ENCODE measurements at regions not wholly inside any gene's neighbourhood (a gene's known extent, or its start where the extent isn't known, plus 50 kb on each side); places are given as distances from the start of the nearest gene placed in this dataset.

DNA sequence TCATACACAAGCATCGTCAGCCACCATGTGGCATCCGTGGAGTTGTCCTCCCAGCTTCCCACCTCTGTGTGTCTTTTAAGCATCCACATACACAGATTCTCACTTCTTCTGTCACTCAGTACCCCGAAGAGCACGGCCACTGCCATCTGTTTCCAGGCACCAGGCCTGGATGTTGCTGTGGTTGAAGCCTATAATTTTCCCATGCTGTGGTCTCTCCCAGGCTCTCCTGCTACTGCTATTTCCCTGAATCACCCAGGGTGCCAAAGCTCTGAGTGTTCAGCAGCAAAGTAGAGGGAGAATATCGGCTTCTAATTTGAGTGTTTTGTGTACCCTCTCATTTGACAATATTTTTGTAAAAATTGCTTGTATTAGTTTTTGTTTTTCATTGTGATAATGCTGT is 265.7 kb downstream of the DIPK2A start:
- TF ChIP-seq CTCF (conservative IDR thresholded peaks at IDR 0.05) = no peak
- DNase-seq = no peak
- Histone ChIP-seq H3K9me3 (ENCODE audit: control insufficient read depth, low read length) (no peaks in the 10 kb centered on the region), H3K4me3 (ENCODE audit: low read length) (no peak overlapping the region), H3K36me3 (ENCODE audit: control insufficient read depth, insufficient read depth, low read length) (no peaks in the 10 kb centered on the region), H3K27ac (ENCODE audit: low read depth, low read length) (no peak overlapping the region), H3K4me1 (ENCODE audit: control insufficient read depth, insufficient read depth, low read length) (no peaks in the 10 kb centered on the region), H3K27me3 (ENCODE audit: control insufficient read depth, insufficient read depth, low read length, poor library complexity, severe bottlenecking) (no peaks in the 10 kb centered on the region), H3K9ac (ENCODE audit: extremely low read depth, low read length, poor library complexity, severe bottlenecking) (no peak overlapping the region)
- no peak overlapping the region for H3K4me3 Mint-ChIP-seq
- no peak overlapping the region for H3K27ac Mint-ChIP-seq
- 88 to 92% methylated on average over 2 to 5 of the region's 5 CpGs for WGBS, 2 experiments (ENCODE audit: insufficient coverage in 1 of 2, insufficient read length in 1 of 2)
- no peaks in the 10 kb centered on the region for H3K36me3 Mint-ChIP-seq (ENCODE audit: low read depth)
- H3K27me3 Mint-ChIP-seq (ENCODE audit: insufficient read depth) = no peaks in the 10 kb centered on the region
- H3K4me1 Mint-ChIP-seq = no peaks in the 10 kb centered on the region
- H3K9me3 Mint-ChIP-seq = no peaks in the 10 kb centered on the region

- Mint-ChIP-seq H3K27me3 (ENCODE audit: insufficient read depth) (no peaks in the 10 kb centered on the region), H3K36me3 (ENCODE audit: low read depth) (no peaks in the 10 kb centered on the region), H3K9me3 (no peaks in the 10 kb centered on the region), H3K27ac (no peak overlapping the region), H3K4me1 (no peaks in the 10 kb centered on the region), H3K4me3 (no peak overlapping the region)
- 81 to 85% methylated on average over 3 to 4 of the region's 4 CpGs for WGBS, 2 experiments (ENCODE audit: insufficient coverage in 1 of 2, insufficient read length in 1 of 2)
- H3K4me1 ChIP-seq (ENCODE audit: control insufficient read depth, insufficient read depth, low read length) = no peaks in the 10 kb centered on the region
- no peaks in the 10 kb centered on the region for H3K27me3 ChIP-seq (ENCODE audit: control insufficient read depth, insufficient read depth, low read length, poor library complexity, severe bottlenecking)
- H3K36me3 ChIP-seq (ENCODE audit: control insufficient read depth, insufficient read depth, low read length) = no peaks in the 10 kb centered on the region
- no peak overlapping the region for H3K9ac ChIP-seq (ENCODE audit: extremely low read depth, low read length, poor library complexity, severe bottlenecking)
- H3K9me3 ChIP-seq (ENCODE audit: control insufficient read depth, low read length) = no peaks in the 10 kb centered on the region
- no peak overlapping the region for H3K4me3 ChIP-seq (ENCODE audit: low read length)
- no peak for TF ChIP-seq CTCF (conservative IDR thresholded peaks at IDR 0.05)
- no peak for DNase-seq
- H3K27ac ChIP-seq (ENCODE audit: low read depth, low read length) = no peak overlapping the region
Measured at GRCh38 chr3:144241404-144241803, 269.8 kb downstream of the DIPK2A start.

GRCh38 chr3:144242747-144243146 is 271.1 kb downstream of the DIPK2A start:
- H3K4me1 Mint-ChIP-seq = no peaks in the 10 kb centered on the region
- H3K4me3 Mint-ChIP-seq = no peak overlapping the region
- H3K9me3 Mint-ChIP-seq = no peaks in the 10 kb centered on the region

More at GRCh38 chr3:144242747-144243146, 271.1 kb downstream of the DIPK2A start:
- WGBS, 2 experiments (ENCODE audit: insufficient coverage in 1 of 2, insufficient read length in 1 of 2) = 91 to 100% methylated on average over 2 of the region's 2 CpGs
- no peaks in the 10 kb centered on the region for H3K36me3 Mint-ChIP-seq (ENCODE audit: low read depth)
- no peaks in the 10 kb centered on the region for H3K36me3 ChIP-seq (ENCODE audit: control insufficient read depth, insufficient read depth, low read length)
- H3K27me3 Mint-ChIP-seq (ENCODE audit: insufficient read depth) = no peaks in the 10 kb centered on the region
- H3K27ac Mint-ChIP-seq = no peak overlapping the region
- no peaks in the 10 kb centered on the region for H3K9me3 ChIP-seq (ENCODE audit: control insufficient read depth, low read length)
- H3K9ac ChIP-seq (ENCODE audit: extremely low read depth, low read length, poor library complexity, severe bottlenecking) = no peak overlapping the region
- no peaks in the 10 kb centered on the region for H3K27me3 ChIP-seq (ENCODE audit: control insufficient read depth, insufficient read depth, low read length, poor library complexity, severe bottlenecking)
- no peak overlapping the region for H3K27ac ChIP-seq (ENCODE audit: low read depth, low read length)
- no peak overlapping the region for H3K4me3 ChIP-seq (ENCODE audit: low read length)
- no peak for TF ChIP-seq CTCF (conservative IDR thresholded peaks at IDR 0.05)
- no peaks in the 10 kb centered on the region for H3K4me1 ChIP-seq (ENCODE audit: control insufficient read depth, insufficient read depth, low read length)
- no peak for DNase-seq
